Neural cell (in vitro differentiated cells): ENCODE measurements at regions not wholly inside any gene's neighbourhood (a gene's known extent, or its start where the extent isn't known, plus 50 kb on each side); places are given as distances from the start of the nearest gene placed in this dataset.

Experiments used
- EP300 ChIP-seq: fragments of 450-650 bp; conservative IDR thresholded peaks from 2 replicates; pipeline ENCODE4 v1.6.1; 2014; ENCODE audit warnings: antibody characterized with exemption, mild to moderate bottlenecking, moderate library complexity; ENCODE audit not compliant: poor library complexity, severe bottlenecking
- EZH2 ChIP-seq: fragments of 200-600, 300-800 bp; shearing (Covaris generic), sonication (generic); IDR thresholded peaks from 2 replicates; pipeline ENCODE4 v1.6.1; 2014; ENCODE audit warnings: antibody characterized with exemption, low read length, borderline replicate concordance, mild to moderate bottlenecking; ENCODE audit not compliant: insufficient read depth, poor library complexity, severe bottlenecking
- MXI1 ChIP-seq: fragments of 450-650 bp; conservative IDR thresholded peaks from 2 replicates; pipeline ENCODE4 v1.6.1; 2014; ENCODE audit warnings: antibody characterized with exemption, mild to moderate bottlenecking; ENCODE audit not compliant: poor library complexity, severe bottlenecking
- POLR2AphosphoS5 ChIP-seq: IDR thresholded peaks from 2 replicates; pipeline ENCODE4 v1.6.1; 2012
- RAD21 ChIP-seq: fragments of 450-650 bp; conservative IDR thresholded peaks from 2 replicates; pipeline ENCODE4 v1.6.1; 2014; ENCODE audit warnings: antibody characterized with exemption, mild to moderate bottlenecking, moderate library complexity
- SMC3 ChIP-seq: fragments of 450-650 bp; conservative IDR thresholded peaks from 2 replicates; pipeline ENCODE4 v1.6.1; 2014; ENCODE audit warnings: antibody characterized with exemption, mild to moderate bottlenecking, moderate library complexity; ENCODE audit not compliant: poor library complexity
- TAF1 ChIP-seq: IDR thresholded peaks from 2 replicates; pipeline ENCODE4 v1.6.1; 2012; ENCODE audit warnings: low read depth
- TF ChIP-seq, protein P1 (sequence below): fragments of 450-650 bp; IDR thresholded peaks from 2 replicates; pipeline ENCODE4 v1.5.1; 2014; ENCODE audit warnings: antibody characterized with exemption, mild to moderate bottlenecking, moderate library complexity; ENCODE audit not compliant: poor library complexity, severe bottlenecking
- TF ChIP-seq, protein P2 (sequence below): IDR thresholded peaks from 2 replicates; pipeline ENCODE4 v1.6.1; 2012; ENCODE audit warnings: borderline replicate concordance

DNA sequence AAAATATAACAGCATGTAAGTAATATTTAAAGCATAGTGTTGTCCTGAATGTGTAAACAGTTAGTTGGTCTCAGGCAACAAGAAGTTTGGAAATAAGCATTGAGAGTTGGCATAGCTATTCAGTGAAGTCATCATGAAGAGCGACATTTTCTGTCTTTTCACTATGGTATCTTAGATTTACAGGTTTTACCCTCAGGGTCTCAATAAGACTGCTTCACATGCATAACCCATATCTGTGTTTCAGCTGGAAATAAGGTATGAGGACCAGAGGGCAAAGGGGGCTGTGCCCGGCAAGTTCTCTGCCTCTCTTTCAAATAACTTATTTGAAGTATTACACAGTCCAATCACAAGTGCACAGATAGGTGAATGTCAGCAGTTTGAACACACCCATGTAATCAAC lies 290.2 kb upstream of the CNTN3 start:
- TF ChIP-seq, protein P1, sequence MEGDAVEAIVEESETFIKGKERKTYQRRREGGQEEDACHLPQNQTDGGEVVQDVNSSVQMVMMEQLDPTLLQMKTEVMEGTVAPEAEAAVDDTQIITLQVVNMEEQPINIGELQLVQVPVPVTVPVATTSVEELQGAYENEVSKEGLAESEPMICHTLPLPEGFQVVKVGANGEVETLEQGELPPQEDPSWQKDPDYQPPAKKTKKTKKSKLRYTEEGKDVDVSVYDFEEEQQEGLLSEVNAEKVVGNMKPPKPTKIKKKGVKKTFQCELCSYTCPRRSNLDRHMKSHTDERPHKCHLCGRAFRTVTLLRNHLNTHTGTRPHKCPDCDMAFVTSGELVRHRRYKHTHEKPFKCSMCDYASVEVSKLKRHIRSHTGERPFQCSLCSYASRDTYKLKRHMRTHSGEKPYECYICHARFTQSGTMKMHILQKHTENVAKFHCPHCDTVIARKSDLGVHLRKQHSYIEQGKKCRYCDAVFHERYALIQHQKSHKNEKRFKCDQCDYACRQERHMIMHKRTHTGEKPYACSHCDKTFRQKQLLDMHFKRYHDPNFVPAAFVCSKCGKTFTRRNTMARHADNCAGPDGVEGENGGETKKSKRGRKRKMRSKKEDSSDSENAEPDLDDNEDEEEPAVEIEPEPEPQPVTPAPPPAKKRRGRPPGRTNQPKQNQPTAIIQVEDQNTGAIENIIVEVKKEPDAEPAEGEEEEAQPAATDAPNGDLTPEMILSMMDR = no peak
- TF ChIP-seq POLR2AphosphoS5 (no peak), EZH2 (no peak), EP300 (no peak), SMC3 (no peak), RAD21 (no peak), MXI1 (no peak), TAF1 (no peak)
- TF ChIP-seq, protein P2, sequence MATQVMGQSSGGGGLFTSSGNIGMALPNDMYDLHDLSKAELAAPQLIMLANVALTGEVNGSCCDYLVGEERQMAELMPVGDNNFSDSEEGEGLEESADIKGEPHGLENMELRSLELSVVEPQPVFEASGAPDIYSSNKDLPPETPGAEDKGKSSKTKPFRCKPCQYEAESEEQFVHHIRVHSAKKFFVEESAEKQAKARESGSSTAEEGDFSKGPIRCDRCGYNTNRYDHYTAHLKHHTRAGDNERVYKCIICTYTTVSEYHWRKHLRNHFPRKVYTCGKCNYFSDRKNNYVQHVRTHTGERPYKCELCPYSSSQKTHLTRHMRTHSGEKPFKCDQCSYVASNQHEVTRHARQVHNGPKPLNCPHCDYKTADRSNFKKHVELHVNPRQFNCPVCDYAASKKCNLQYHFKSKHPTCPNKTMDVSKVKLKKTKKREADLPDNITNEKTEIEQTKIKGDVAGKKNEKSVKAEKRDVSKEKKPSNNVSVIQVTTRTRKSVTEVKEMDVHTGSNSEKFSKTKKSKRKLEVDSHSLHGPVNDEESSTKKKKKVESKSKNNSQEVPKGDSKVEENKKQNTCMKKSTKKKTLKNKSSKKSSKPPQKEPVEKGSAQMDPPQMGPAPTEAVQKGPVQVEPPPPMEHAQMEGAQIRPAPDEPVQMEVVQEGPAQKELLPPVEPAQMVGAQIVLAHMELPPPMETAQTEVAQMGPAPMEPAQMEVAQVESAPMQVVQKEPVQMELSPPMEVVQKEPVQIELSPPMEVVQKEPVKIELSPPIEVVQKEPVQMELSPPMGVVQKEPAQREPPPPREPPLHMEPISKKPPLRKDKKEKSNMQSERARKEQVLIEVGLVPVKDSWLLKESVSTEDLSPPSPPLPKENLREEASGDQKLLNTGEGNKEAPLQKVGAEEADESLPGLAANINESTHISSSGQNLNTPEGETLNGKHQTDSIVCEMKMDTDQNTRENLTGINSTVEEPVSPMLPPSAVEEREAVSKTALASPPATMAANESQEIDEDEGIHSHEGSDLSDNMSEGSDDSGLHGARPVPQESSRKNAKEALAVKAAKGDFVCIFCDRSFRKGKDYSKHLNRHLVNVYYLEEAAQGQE = no peak
